ENCODE measurements at regions not wholly inside any gene's neighbourhood (a gene's known extent, or its start where the extent isn't known, plus 50 kb on each side); places are given as distances from the start of the nearest gene placed in this dataset.

DNA sequence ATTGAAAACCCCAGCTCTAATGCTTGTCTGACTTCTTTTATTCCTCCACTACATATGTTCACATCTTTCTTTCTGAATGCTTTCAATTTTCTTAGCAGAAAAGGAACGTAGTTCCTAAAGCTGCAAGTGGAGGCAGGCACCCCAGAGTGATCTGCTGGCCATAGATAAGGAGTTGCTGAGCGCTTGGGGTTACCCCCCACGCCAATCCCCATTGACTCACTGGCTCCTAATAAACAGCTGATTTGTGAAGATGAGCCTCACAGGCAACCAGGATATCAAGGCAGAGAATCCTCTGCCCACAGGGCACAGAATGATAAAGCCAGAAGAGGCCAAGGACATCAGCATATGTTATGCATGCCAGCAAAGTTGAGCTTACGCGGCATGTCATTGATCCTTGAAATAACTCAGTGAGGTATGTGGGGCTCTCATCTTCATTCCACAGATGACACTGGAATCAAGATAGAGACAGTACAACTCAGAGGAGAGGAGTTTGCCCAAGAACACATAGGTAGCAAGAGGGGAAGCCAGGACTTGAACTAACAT is 129.1 kb upstream of the PTPRT start:
- TF ChIP-seq EZH2 (IDR thresholded peaks at IDR 0.05; ENCODE audit: insufficient read depth, poor library complexity, severe bottlenecking) (no peak), EZH2phosphoT487 (IDR thresholded peaks at IDR 0.05; ENCODE audit: insufficient read depth, low read depth) (no peak)

All from GM23248 (cell line).